Common myeloid progenitor, CD34-positive (primary cell): ENCODE measurements at regions not wholly inside any gene's neighbourhood (a gene's known extent, or its start where the extent isn't known, plus 50 kb on each side); places are given as distances from the start of the nearest gene placed in this dataset.

Experiments used
- CTCF ChIA-PET: fragments of 350-600 bp; sonication (Branson Sonifier 250); formaldehyde crosslinking; loops from one replicate; lab custom pipeline; 2021; ENCODE audit warnings: antibody characterized with exemption; lab: Charles Lee
- POLR2A ChIA-PET: fragments of 350-600 bp; sonication (Branson Sonifier 250); formaldehyde crosslinking; loops from one replicate; lab custom pipeline; 2021; ENCODE audit warnings: antibody characterized with exemption; lab: Charles Lee
- DNase-seq, 3 donors: peaks; one replicate each; pipeline versions ENCODE4 v3.0.0 to v3.0.0-alpha.2; 2013
- H3K27ac ChIP-seq, 2 experiments: 1 replicate in 1 of 2; 2 replicates in 1 of 2; pipeline ENCODE4 v1.7.0; 2013; ENCODE audit warnings: inconsistent platforms in 2 of 2, low read length in 2 of 2, mild to moderate bottlenecking in 2 of 2, low read depth in 1 of 2, moderate library complexity in 1 of 2; ENCODE audit not compliant: severe bottlenecking in 2 of 2, insufficient read depth in 1 of 2, poor library complexity in 1 of 2
- H3K27me3 ChIP-seq, 5 experiments: replicated peaks in 2 of 5; 1 replicate in 3 of 5; 2 replicates in 2 of 5; pipeline versions ENCODE4 v1.6.1 to v1.7.0; 2013; ENCODE audit warnings: low read length in 4 of 5, mild to moderate bottlenecking in 2 of 5, moderate library complexity in 2 of 5, inconsistent platforms in 1 of 5; ENCODE audit not compliant: insufficient read depth in 5 of 5, control insufficient read depth in 4 of 5
- H3K36me3 ChIP-seq, 4 experiments: 1 replicate in 2 of 4; 2 replicates in 2 of 4; pipeline versions ENCODE4 v1.6.1 to v1.7.0; 2013; ENCODE audit warnings: low read length in 3 of 4, control low read depth in 1 of 4, mild to moderate bottlenecking in 1 of 4; ENCODE audit not compliant: control insufficient read depth in 4 of 4, insufficient read depth in 4 of 4
- H3K4me1 ChIP-seq, 4 experiments: 1 replicate in 3 of 4; 2 replicates in 1 of 4; pipeline versions ENCODE4 v1.6.1 to v1.7.1; 2013; ENCODE audit warnings: low read length in 3 of 4, mild to moderate bottlenecking in 3 of 4, control low read depth in 1 of 4, inconsistent platforms in 1 of 4, moderate library complexity in 1 of 4; ENCODE audit not compliant: control insufficient read depth in 4 of 4, insufficient read depth in 4 of 4; ENCODE audit errors: control extremely low read depth in 1 of 4
- H3K4me3 ChIP-seq, 7 experiments: 1 replicate in 4 of 7; 2 replicates in 3 of 7; pipeline versions ENCODE4 v1.5.1 to v1.7.0; 2013; ENCODE audit warnings: mild to moderate bottlenecking in 7 of 7, low read length in 6 of 7, moderate library complexity in 6 of 7, inconsistent platforms in 2 of 7, low read depth in 2 of 7, control low read depth in 1 of 7; ENCODE audit not compliant: insufficient read depth in 4 of 7, control insufficient read depth in 1 of 7; ENCODE audit errors: extremely low read depth in 1 of 7
- H3K9me3 ChIP-seq, 5 experiments: 1 replicate in 4 of 5; 2 replicates in 1 of 5; pipeline versions ENCODE4 v1.6.1 to v1.7.1; 2013; ENCODE audit warnings: low read length in 4 of 5, mild to moderate bottlenecking in 2 of 5, inconsistent platforms in 1 of 5, low read depth in 1 of 5, moderate library complexity in 1 of 5; ENCODE audit not compliant: control insufficient read depth in 4 of 5, insufficient read depth in 2 of 5; ENCODE audit errors: control extremely low read depth in 1 of 5
- WGBS: methylation state at CpG from one replicate; pipeline ENCODE4 v1.1.5; 2013; ENCODE audit not compliant: insufficient coverage; 5-methylcytosine and 5-hydroxymethylcytosine counted together

GRCh38 chr5:93303291-93303691 lies 277.7 kb downstream of the NR2F1-AS1 start:
- ChIA-PET POLR2A (no interaction called here), CTCF (no interaction called here)
- Histone ChIP-seq H3K9me3 (no peaks in the 10 kb centered on the region), H3K36me3 (no peaks in the 10 kb centered on the region), H3K4me1 (no peaks in the 10 kb centered on the region), H3K27ac (no peak overlapping the region), H3K4me3 (no peak overlapping the region), H3K27me3 (peaks cover 0 to 2% (median 2%) of the 10 kb centered on the region in 5 experiments)
- WGBS, result 70% methylated on average over 4 of the region's 4 CpGs
- DNase-seq, result no peak

- ChIA-PET POLR2A (no interaction called here), CTCF (no interaction called here)
- Histone ChIP-seq H3K4me1 (no peaks in the 10 kb centered on the region), H3K4me3 (no peak overlapping the region), H3K36me3 (no peaks in the 10 kb centered on the region), H3K27me3 (peaks cover 0 to 2% (median 2%) of the 10 kb centered on the region in 5 experiments), H3K27ac (no peak overlapping the region), H3K9me3 (no peaks in the 10 kb centered on the region)
- no peak for DNase-seq
- WGBS, result 77% methylated on average over 3 of the region's 4 CpGs
Observed at GRCh38 chr5:93302711-93303110, 278.3 kb downstream of the NR2F1-AS1 start.

DNA sequence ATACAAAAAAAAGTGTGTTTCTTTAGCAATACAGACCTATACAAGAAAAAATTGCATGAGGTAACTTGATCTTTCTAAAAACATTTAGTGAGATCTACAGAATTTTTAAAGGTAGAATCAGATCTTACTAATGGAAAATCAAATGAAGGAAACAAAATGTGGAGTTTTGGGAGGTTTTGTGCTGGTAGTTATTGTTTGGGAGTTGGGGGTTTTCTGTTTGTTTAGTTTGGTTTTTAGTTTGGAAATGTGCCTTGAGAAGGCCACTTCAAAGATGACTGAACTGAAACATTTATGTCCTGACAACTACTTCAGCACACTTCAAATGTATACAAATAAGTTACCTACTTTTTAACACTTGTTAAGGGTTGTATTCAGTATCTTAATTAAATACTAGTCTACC lies 280.1 kb downstream of the NR2F1-AS1 start:
- no peaks in the 10 kb centered on the region for H3K36me3 ChIP-seq
- POLR2A ChIA-PET, result no interaction called here
- no peak for DNase-seq
- H3K27ac ChIP-seq, result no peak overlapping the region
- no peaks in the 10 kb centered on the region for H3K4me1 ChIP-seq
- CTCF ChIA-PET, result no interaction called here
- H3K4me3 ChIP-seq, result no peak overlapping the region
- H3K9me3 ChIP-seq, result no peaks in the 10 kb centered on the region
- H3K27me3 ChIP-seq, result peaks cover 0 to 1% (median 0%) of the 10 kb centered on the region in 5 experiments

- Histone ChIP-seq H3K27me3 (no peaks in the 10 kb centered on the region), H3K4me3 (no peak overlapping the region), H3K27ac (no peak overlapping the region), H3K36me3 (no peaks in the 10 kb centered on the region), H3K4me1 (no peaks in the 10 kb centered on the region), H3K9me3 (no peaks in the 10 kb centered on the region)
- 75% methylated on average over 6 of the region's 8 CpGs for WGBS
- ChIA-PET POLR2A (no interaction called here), CTCF (no interaction called here)
- DNase-seq, result no peak
Observed at GRCh38 chr5:93300309-93300923, 280.6 kb downstream of the NR2F1-AS1 start.

DNA sequence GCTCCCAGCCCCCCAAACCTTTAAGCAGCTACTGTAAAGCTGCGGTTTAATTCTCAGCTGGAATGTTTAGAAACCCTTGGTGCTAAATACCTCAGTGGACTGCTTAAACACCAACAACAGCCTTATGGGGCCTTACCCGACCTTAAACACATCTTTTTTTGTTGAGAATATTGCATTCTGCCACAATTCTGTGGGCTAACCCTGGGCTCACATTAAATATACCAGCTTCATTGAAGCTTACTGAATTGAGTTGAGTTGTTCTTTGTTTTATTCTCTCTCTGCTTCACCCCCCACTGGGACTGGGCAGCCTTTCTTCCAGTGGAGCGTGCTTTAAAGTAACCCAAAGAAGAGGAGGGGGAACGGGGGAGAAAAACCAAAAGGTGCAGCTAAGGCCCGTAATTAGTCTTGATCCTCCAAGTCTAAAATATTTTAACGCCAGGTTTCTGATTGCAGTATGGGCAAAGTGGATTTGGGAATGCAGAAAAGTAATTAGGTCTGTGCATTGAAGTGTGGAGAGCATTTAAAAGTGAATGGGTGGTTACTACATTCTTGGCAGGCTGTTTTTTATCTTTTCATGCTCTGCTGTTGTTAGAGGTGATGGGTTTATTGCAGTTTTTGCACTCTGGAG lies 281.2 kb downstream of the NR2F1-AS1 start:
- H3K9me3 ChIP-seq, result no peaks in the 10 kb centered on the region
- no peak overlapping the region for H3K27ac ChIP-seq
- WGBS, result 68% methylated on average over 3 of the region's 6 CpGs
- ChIA-PET POLR2A (no interaction called here), CTCF (no interaction called here)
- no peak overlapping the region for H3K4me3 ChIP-seq
- no peaks in the 10 kb centered on the region for H3K27me3 ChIP-seq
- no peak for DNase-seq
- no peaks in the 10 kb centered on the region for H3K36me3 ChIP-seq
- no peaks in the 10 kb centered on the region for H3K4me1 ChIP-seq

DNA sequence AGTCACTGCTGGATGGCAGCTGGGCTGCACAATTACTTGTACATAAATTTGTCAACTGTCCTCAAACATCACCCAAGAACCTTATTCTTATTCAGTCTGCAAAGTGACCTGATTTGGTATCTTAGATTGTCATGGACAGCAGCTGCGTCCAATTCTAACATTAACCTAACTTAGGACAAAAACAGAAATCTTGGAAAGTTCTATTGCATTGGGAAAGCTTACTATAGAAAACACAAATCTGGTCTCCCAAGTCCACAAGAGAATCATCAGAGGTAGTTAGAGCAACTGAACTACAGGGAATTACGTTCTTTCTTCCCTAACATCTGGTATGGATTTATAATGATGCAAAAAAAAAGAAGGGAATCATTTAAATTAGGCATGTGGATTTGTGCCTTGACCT lies 283.9 kb downstream of the NR2F1-AS1 start:
- Histone ChIP-seq H3K9me3 (no peaks in the 10 kb centered on the region), H3K4me1 (no peaks in the 10 kb centered on the region), H3K27ac (no peak overlapping the region), H3K36me3 (no peaks in the 10 kb centered on the region), H3K27me3 (no peaks in the 10 kb centered on the region), H3K4me3 (no peak overlapping the region)
- DNase-seq, result no peak
- WGBS, result 80% methylated on average over 1 of the region's 2 CpGs
- ChIA-PET CTCF (no interaction called here), POLR2A (no interaction called here)

GRCh38 chr5:93296338-93296737 lies 284.7 kb downstream of the NR2F1-AS1 start:
- no peaks in the 10 kb centered on the region for H3K36me3 ChIP-seq
- H3K27ac ChIP-seq, result no peak overlapping the region
- no peak for DNase-seq
- ChIA-PET POLR2A (no interaction called here), CTCF (no interaction called here)
- no peaks in the 10 kb centered on the region for H3K9me3 ChIP-seq
- no peaks in the 10 kb centered on the region for H3K27me3 ChIP-seq
- WGBS, result 90% methylated on average over 2 of the region's 2 CpGs
- no peak overlapping the region for H3K4me3 ChIP-seq
- H3K4me1 ChIP-seq, result no peaks in the 10 kb centered on the region
